HCT116 (cell line): ENCODE measurements at regions not wholly inside any gene's neighbourhood (a gene's known extent, or its start where the extent isn't known, plus 50 kb on each side); places are given as distances from the start of the nearest gene placed in this dataset.
A peak's percentile ranks its signal among the peaks of the same experiment; 100 is the strongest.

ENCODE experiments used
- ATAC-seq: fragments of 200-7000 bp; cut with Tn5 transposase; 2 replicates; pipeline ENCODE4 v1.9.1; 2020; ENCODE audit warnings: mild to moderate bottlenecking, moderate library complexity
- BruUV-seq: library from RNA; stranded (reverse); fragments of 400-500 nt; replicated peaks from 2 replicates; lab custom pipeline; 2021; lab: Mats Ljungman, UMichigan
- CTCF ChIA-PET: fragments of 300-600 bp; sonication (Branson Sonifier 250); formaldehyde crosslinking; loops from one replicate; lab custom pipeline; 2021; ENCODE audit warnings: antibody characterized with exemption; lab: Charles Lee
- POLR2A ChIA-PET: fragments of 300-600, 350-600 bp; sonication (Branson Sonifier 250); formaldehyde crosslinking; loops from one replicate; lab custom pipeline; 2021; ENCODE audit warnings: antibody characterized with exemption; lab: Charles Lee
- RAD21 ChIA-PET, 2 experiments: fragments of 300-600 bp; sonication (Branson Sonifier 250); formaldehyde crosslinking; loops; one replicate each; lab custom pipeline; 2023; ENCODE audit warnings: low total read pairs in 2 of 2; ENCODE audit not compliant: uncharacterized antibody in 2 of 2, unreplicated experiment in 2 of 2, low non-redundant PET in 1 of 2; lab: Charles Lee
- DNase-seq: peaks from one replicate; pipeline ENCODE4 v3.0.0-alpha.2; 2010; ENCODE audit warnings: low read depth, low spot score
- H2AFZ ChIP-seq: fragments of 200-600 bp; shearing (Covaris generic), sonication (generic); 2 replicates; pipeline ENCODE4 v1.6.1; 2017; ENCODE audit warnings: low read depth, mixed run types, mixed read lengths, antibody characterized with exemption, low read length; ENCODE audit not compliant: poor library complexity, severe bottlenecking
- H3K27ac ChIP-seq: 2 replicates; pipeline ENCODE4 v1.5.1; 2012; ENCODE audit warnings: low read depth, low read length
- H3K27me3 ChIP-seq: fragments of 200-600 bp; sonication (generic); 2 replicates; pipeline ENCODE4 v1.6.1; 2016; ENCODE audit warnings: mixed run types, low read length, mixed read lengths; ENCODE audit not compliant: insufficient read depth
- H3K36me3 ChIP-seq, 2 experiments: fragments of 200-500 bp in 1 of 2; fragments of 200-600 bp in 1 of 2; sonication (Bioruptor generic) in 1 of 2; sonication (generic) in 1 of 2; 2 replicates each; pipeline versions ENCODE4 v1.5.1 to v1.6.1; 2014 to 2016; ENCODE audit warnings: low read length in 2 of 2, inconsistent platforms in 1 of 2, mixed read lengths in 1 of 2, mixed run types in 1 of 2; ENCODE audit not compliant: insufficient read depth in 2 of 2, control insufficient read depth in 1 of 2
- H3K4me1 ChIP-seq, 2 experiments: fragments of 200-600 bp in 1 of 2; sonication (generic) in 1 of 2; 2 replicates each; pipeline versions ENCODE4 v1.5.1 to v1.6.1; 2012 to 2017; ENCODE audit warnings: low read length in 2 of 2, inconsistent platforms in 1 of 2, mild to moderate bottlenecking in 1 of 2, mixed read lengths in 1 of 2, mixed run types in 1 of 2, moderate library complexity in 1 of 2; ENCODE audit not compliant: insufficient read depth in 2 of 2, control insufficient read depth in 1 of 2
- H3K4me2 ChIP-seq: fragments of 200-600 bp; sonication (generic); 2 replicates; pipeline ENCODE4 v1.6.1; 2017; ENCODE audit warnings: mixed run types, low read length, mixed read lengths
- H3K4me3 ChIP-seq, 2 experiments: fragments of 200-600 bp in 1 of 2; sonication (generic) in 1 of 2; replicated peaks in 1 of 2; 2 replicates each; pipeline ENCODE4 v1.5.1; 2011 to 2016; ENCODE audit warnings: low read length in 2 of 2, control low read depth in 1 of 2, low read depth in 1 of 2, mild to moderate bottlenecking in 1 of 2, mixed read lengths in 1 of 2, mixed run types in 1 of 2
- H3K79me2 ChIP-seq: fragments of 200-600 bp; sonication (generic); 2 replicates; pipeline ENCODE4 v1.6.1; 2017; ENCODE audit warnings: mild to moderate bottlenecking, mixed run types, low read length, moderate library complexity, mixed read lengths; ENCODE audit not compliant: insufficient read depth
- H3K9ac ChIP-seq: fragments of 200-600 bp; sonication (generic); 2 replicates; pipeline ENCODE4 v1.6.1; 2016; ENCODE audit warnings: low read length, mixed read lengths
- H3K9me2 ChIP-seq: fragments of 200-600 bp; sonication (generic), shearing (Covaris generic); 2 replicates; pipeline ENCODE4 v1.6.1; 2017; ENCODE audit warnings: mixed run types, mild to moderate bottlenecking, moderate library complexity; ENCODE audit not compliant: insufficient read depth
- H3K9me3 ChIP-seq, 2 experiments: fragments of 200-500 bp in 1 of 2; fragments of 200-600 bp in 1 of 2; sonication (Bioruptor generic) in 1 of 2; sonication (generic) in 1 of 2; 2 replicates each; pipeline ENCODE4 v1.6.1; 2014 to 2017; ENCODE audit warnings: low read length in 2 of 2, mixed read lengths in 2 of 2, inconsistent platforms in 1 of 2, low read depth in 1 of 2, mild to moderate bottlenecking in 1 of 2, mixed run types in 1 of 2, moderate library complexity in 1 of 2; ENCODE audit not compliant: control insufficient read depth in 1 of 2, insufficient read depth in 1 of 2
- H4K20me1 ChIP-seq: fragments of 200-600 bp; sonication (generic), shearing (Covaris generic); 2 replicates; pipeline ENCODE4 v1.6.1; 2017; ENCODE audit warnings: mixed run types, mild to moderate bottlenecking, moderate library complexity; ENCODE audit not compliant: insufficient read depth
- CBX3 ChIP-seq: IDR thresholded peaks from 2 replicates; pipeline ENCODE4 v1.6.1; 2012; ENCODE audit warnings: low read depth
- CEBPB ChIP-seq: IDR thresholded peaks from 2 replicates; pipeline ENCODE4 v1.6.1; 2012; ENCODE audit warnings: low read depth
- EGR1 ChIP-seq: IDR thresholded peaks from 2 replicates; pipeline ENCODE4 v1.6.1; 2012; ENCODE audit warnings: low read depth
- EZH2phosphoT487 ChIP-seq: fragments of 200-600 bp; IDR thresholded peaks from 2 replicates; pipeline ENCODE4 v1.6.1; 2018; ENCODE audit warnings: antibody characterized with exemption, borderline replicate concordance
- FOSL1 ChIP-seq: IDR thresholded peaks from 2 replicates; pipeline ENCODE4 v1.6.1; 2012; ENCODE audit warnings: low read depth
- JUND ChIP-seq: IDR thresholded peaks from 2 replicates; pipeline ENCODE4 v1.6.1; 2012
- POLR2A ChIP-seq: IDR thresholded peaks from 2 replicates; pipeline ENCODE4 v1.7.0; 2011; ENCODE audit warnings: borderline replicate concordance; ENCODE audit not compliant: insufficient read depth, insufficient read length; ENCODE audit errors: extremely low read depth
- POLR2AphosphoS5 ChIP-seq: IDR thresholded peaks from 2 replicates; pipeline ENCODE4 v1.6.1; 2011; ENCODE audit warnings: mild to moderate bottlenecking, low read depth, low read length, moderate library complexity
- RAD21 ChIP-seq: IDR thresholded peaks from 2 replicates; pipeline ENCODE4 v1.6.1; 2012; ENCODE audit warnings: low read depth, mild to moderate bottlenecking
- REST ChIP-seq: IDR thresholded peaks from 2 replicates; pipeline ENCODE4 v1.6.1; 2012; ENCODE audit warnings: low read depth
- SIN3A ChIP-seq: IDR thresholded peaks from 2 replicates; pipeline ENCODE4 v1.6.1; 2012; ENCODE audit warnings: low read depth
- SP1 ChIP-seq: IDR thresholded peaks from 2 replicates; pipeline ENCODE4 v1.6.1; 2012; ENCODE audit warnings: low read depth
- SRF ChIP-seq: IDR thresholded peaks from 2 replicates; pipeline ENCODE4 v1.6.1; 2012; ENCODE audit warnings: low read depth
- YY1 ChIP-seq: IDR thresholded peaks from 2 replicates; pipeline ENCODE4 v1.6.1; 2011; ENCODE audit warnings: low read length, low read depth, moderate library complexity, mild to moderate bottlenecking; ENCODE audit not compliant: insufficient replicate concordance; ENCODE audit errors: extremely low read depth
- ZFX ChIP-seq: fragments of 450-650 bp; IDR thresholded peaks from 2 replicates; pipeline ENCODE4 v1.6.1; 2017
- ZNF274 ChIP-seq: fragments of 200-500 bp; sonication (Bioruptor generic); IDR thresholded peaks from 2 replicates; pipeline ENCODE4 v1.6.1; 2014; ENCODE audit warnings: mild to moderate bottlenecking, low read depth, low read length, inconsistent platforms
- intact Hi-C: fragments of 100-400 bp; cut with micrococcal nuclease; formaldehyde crosslinking; loops from 2 replicates; pipeline ENCODE4 v1.10.0; 2022
- TF ChIP-seq, protein P1 (sequence below): IDR thresholded peaks from 2 replicates; pipeline ENCODE4 v1.6.1; 2012
- TF ChIP-seq, protein P2 (sequence below), 3 experiments: fragments of 200-600 bp in 1 of 3; sonication (generic) in 1 of 3; IDR thresholded peaks in 2 of 3; conservative IDR thresholded peaks in 1 of 3; 2 replicates each; pipeline ENCODE4 v1.5.1; 2012 to 2017; ENCODE audit warnings: low read depth in 2 of 3, low read length in 2 of 3, antibody characterized with exemption in 1 of 3, borderline replicate concordance in 1 of 3, control low read depth in 1 of 3, mild to moderate bottlenecking in 1 of 3, mixed read lengths in 1 of 3, mixed run types in 1 of 3, moderate library complexity in 1 of 3; ENCODE audit not compliant: insufficient read depth in 1 of 3
- TF ChIP-seq, protein P3 (sequence below): IDR thresholded peaks from 2 replicates; pipeline ENCODE4 v1.6.1; 2011; ENCODE audit warnings: mild to moderate bottlenecking, low read length, moderate library complexity; ENCODE audit not compliant: insufficient replicate concordance; ENCODE audit errors: extremely low read depth
- TF ChIP-seq, protein P4 (sequence below): IDR thresholded peaks from 2 replicates; pipeline ENCODE4 v1.6.1; 2012

GRCh38 chr4:187770345-187770744 is 225.2 kb upstream of the ZFP42 start:
- no TSS peak for BruUV-seq
- TF ChIP-seq RAD21 = no peak
- no peak for TF ChIP-seq EGR1
- TF ChIP-seq FOSL1 = no peak
- TF ChIP-seq ZNF274 = no peak
- TF ChIP-seq ZFX = no peak
- TF ChIP-seq, protein P1, sequence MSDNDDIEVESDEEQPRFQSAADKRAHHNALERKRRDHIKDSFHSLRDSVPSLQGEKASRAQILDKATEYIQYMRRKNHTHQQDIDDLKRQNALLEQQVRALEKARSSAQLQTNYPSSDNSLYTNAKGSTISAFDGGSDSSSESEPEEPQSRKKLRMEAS = no peak
- TF ChIP-seq CEBPB = no peak
- TF ChIP-seq JUND = no peak
- TF ChIP-seq CBX3 = no peak
- TF ChIP-seq, protein P2, sequence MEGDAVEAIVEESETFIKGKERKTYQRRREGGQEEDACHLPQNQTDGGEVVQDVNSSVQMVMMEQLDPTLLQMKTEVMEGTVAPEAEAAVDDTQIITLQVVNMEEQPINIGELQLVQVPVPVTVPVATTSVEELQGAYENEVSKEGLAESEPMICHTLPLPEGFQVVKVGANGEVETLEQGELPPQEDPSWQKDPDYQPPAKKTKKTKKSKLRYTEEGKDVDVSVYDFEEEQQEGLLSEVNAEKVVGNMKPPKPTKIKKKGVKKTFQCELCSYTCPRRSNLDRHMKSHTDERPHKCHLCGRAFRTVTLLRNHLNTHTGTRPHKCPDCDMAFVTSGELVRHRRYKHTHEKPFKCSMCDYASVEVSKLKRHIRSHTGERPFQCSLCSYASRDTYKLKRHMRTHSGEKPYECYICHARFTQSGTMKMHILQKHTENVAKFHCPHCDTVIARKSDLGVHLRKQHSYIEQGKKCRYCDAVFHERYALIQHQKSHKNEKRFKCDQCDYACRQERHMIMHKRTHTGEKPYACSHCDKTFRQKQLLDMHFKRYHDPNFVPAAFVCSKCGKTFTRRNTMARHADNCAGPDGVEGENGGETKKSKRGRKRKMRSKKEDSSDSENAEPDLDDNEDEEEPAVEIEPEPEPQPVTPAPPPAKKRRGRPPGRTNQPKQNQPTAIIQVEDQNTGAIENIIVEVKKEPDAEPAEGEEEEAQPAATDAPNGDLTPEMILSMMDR (IDR thresholded peaks at IDR 0.05 in 2 of 3, conservative IDR thresholded peaks at IDR 0.05 in 1 of 3; ENCODE audit: borderline replicate concordance in 1 of 3, insufficient read depth in 1 of 3, low read depth in 2 of 3, low read length in 2 of 3) = no peak
- TF ChIP-seq SRF = no peak
- no peak for TF ChIP-seq SP1
- TF ChIP-seq REST = no peak
- TF ChIP-seq YY1 = no peak
- TF ChIP-seq, protein P3, sequence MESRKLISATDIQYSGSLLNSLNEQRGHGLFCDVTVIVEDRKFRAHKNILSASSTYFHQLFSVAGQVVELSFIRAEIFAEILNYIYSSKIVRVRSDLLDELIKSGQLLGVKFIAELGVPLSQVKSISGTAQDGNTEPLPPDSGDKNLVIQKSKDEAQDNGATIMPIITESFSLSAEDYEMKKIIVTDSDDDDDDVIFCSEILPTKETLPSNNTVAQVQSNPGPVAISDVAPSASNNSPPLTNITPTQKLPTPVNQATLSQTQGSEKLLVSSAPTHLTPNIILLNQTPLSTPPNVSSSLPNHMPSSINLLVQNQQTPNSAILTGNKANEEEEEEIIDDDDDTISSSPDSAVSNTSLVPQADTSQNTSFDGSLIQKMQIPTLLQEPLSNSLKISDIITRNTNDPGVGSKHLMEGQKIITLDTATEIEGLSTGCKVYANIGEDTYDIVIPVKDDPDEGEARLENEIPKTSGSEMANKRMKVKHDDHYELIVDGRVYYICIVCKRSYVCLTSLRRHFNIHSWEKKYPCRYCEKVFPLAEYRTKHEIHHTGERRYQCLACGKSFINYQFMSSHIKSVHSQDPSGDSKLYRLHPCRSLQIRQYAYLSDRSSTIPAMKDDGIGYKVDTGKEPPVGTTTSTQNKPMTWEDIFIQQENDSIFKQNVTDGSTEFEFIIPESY = no peak
- no peak for TF ChIP-seq SIN3A
- TF ChIP-seq POLR2A = no peak
- no peak for TF ChIP-seq POLR2AphosphoS5
- no peak for TF ChIP-seq EZH2phosphoT487
- TF ChIP-seq, protein P4, sequence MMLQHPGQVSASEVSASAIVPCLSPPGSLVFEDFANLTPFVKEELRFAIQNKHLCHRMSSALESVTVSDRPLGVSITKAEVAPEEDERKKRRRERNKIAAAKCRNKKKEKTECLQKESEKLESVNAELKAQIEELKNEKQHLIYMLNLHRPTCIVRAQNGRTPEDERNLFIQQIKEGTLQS = no peak
- TF ChIP-seq, all 23 proteins: peak for 0
- no peak for ATAC-seq
- Histone ChIP-seq H3K4me1 (no peaks in the 10 kb centered on the region), H3K4me2 (no peak overlapping the region), H3K9ac (no peak overlapping the region), H3K9me2 (no peaks in the 10 kb centered on the region), H3K9me3 (no peaks in the 10 kb centered on the region), H3K27ac (no peak overlapping the region), H4K20me1 (no peaks in the 10 kb centered on the region), H3K79me2 (no peaks in the 10 kb centered on the region), H3K4me3 (no peak overlapping the region), H3K27me3 (no peaks in the 10 kb centered on the region), H2AFZ (no peak overlapping the region), H3K36me3 (no peaks in the 10 kb centered on the region)
- ChIA-PET RAD21 (no interaction called here), POLR2A (no interaction called here), CTCF (no interaction called here)
- intact Hi-C loops = no loop called here
- peak; percentile 2 for DNase-seq
